ENCODE measurements at regions not wholly inside any gene's neighbourhood (a gene's known extent, or its start where the extent isn't known, plus 50 kb on each side); places are given as distances from the start of the nearest gene placed in this dataset.

DNA sequence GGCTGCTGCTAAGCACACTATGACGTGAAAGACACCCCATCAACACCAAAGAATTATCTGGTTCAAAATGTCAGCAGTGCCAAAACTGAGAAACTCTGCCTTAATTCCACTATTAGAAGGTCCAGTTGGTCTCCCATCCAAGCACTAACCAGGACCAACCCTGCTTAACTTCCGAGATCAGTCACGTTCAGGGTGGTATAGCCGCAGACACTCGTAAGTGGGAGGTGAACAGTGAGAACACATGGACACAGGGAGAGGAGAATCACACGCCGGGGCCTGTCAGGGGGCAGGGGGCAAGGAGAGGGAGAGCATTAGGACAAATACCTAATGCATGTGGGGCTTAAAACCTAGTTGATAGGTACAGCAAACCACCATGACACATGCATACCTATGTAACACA, 83.4 kb downstream of the C13orf42 start:
- Histone ChIP-seq H3K4me3 (ENCODE audit: low read depth, low read length) (no peak overlapping the region), H3K36me3 (ENCODE audit: control insufficient read depth, insufficient read depth, low read length) (no peaks in the 10 kb centered on the region), H3K27me3 (ENCODE audit: control insufficient read depth, insufficient read depth, low read length) (no peaks in the 10 kb centered on the region)
- DNase-seq (ENCODE audit: low read depth) (no peak), FAIRE-seq (no peak)
- TF ChIP-seq, protein P1, sequence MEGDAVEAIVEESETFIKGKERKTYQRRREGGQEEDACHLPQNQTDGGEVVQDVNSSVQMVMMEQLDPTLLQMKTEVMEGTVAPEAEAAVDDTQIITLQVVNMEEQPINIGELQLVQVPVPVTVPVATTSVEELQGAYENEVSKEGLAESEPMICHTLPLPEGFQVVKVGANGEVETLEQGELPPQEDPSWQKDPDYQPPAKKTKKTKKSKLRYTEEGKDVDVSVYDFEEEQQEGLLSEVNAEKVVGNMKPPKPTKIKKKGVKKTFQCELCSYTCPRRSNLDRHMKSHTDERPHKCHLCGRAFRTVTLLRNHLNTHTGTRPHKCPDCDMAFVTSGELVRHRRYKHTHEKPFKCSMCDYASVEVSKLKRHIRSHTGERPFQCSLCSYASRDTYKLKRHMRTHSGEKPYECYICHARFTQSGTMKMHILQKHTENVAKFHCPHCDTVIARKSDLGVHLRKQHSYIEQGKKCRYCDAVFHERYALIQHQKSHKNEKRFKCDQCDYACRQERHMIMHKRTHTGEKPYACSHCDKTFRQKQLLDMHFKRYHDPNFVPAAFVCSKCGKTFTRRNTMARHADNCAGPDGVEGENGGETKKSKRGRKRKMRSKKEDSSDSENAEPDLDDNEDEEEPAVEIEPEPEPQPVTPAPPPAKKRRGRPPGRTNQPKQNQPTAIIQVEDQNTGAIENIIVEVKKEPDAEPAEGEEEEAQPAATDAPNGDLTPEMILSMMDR (IDR thresholded peaks at IDR 0.05; ENCODE audit: insufficient read depth, low read length, severe bottlenecking): no peak

- no peak for DNase-seq (ENCODE audit: low read depth)
- H3K27me3 ChIP-seq (ENCODE audit: control insufficient read depth, insufficient read depth, low read length): no peaks in the 10 kb centered on the region
- no peak for FAIRE-seq
- TF ChIP-seq, protein P1 (IDR thresholded peaks at IDR 0.05; ENCODE audit: insufficient read depth, low read length, severe bottlenecking): no peak
- H3K36me3 ChIP-seq (ENCODE audit: control insufficient read depth, insufficient read depth, low read length): no peaks in the 10 kb centered on the region
- no peak overlapping the region for H3K4me3 ChIP-seq (ENCODE audit: low read depth, low read length)
Observed at GRCh38 chr13:51026016-51026415, 85.1 kb downstream of the C13orf42 start.

DNA sequence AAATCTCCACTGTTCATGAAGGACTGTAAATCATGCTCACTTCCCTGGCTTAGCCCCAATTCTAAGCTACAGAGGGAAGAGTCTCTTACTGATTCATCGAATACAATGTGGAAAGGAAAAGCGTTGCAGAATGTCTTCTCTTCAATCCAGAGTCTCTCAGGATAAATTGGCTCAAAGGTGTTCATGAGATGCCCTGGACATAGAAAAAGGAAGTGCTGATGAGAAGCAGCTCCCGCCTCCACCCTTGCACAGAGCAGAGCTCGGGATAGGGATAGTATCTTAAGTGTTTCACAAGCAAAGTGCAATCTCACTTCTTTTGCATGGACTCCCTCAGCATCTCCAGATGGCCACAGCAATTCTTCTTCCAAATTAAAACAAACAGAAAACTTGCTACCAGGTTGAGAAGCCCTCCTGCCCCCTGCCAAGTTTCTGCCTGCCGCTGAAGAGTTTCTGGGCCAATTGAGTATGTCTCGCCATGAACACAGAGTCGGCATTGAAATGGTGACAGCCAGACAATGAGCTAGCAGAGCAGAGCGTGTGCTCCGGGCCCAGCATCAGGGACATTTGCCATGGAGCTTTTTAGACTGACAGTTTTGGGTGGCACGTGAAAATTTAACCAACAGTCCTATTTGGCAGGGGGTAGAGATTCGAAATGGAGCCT, 85.7 kb downstream of the C13orf42 start:
- FAIRE-seq: no peak
- DNase-seq (ENCODE audit: low read depth): no peak
- TF ChIP-seq, protein P1 (IDR thresholded peaks at IDR 0.05; ENCODE audit: insufficient read depth, low read length, severe bottlenecking): no peak
- Histone ChIP-seq H3K36me3 (ENCODE audit: control insufficient read depth, insufficient read depth, low read length) (no peaks in the 10 kb centered on the region), H3K4me3 (ENCODE audit: low read depth, low read length) (no peak overlapping the region), H3K27me3 (ENCODE audit: control insufficient read depth, insufficient read depth, low read length) (peaks cover 2% of the 10 kb centered on the region)

DNA sequence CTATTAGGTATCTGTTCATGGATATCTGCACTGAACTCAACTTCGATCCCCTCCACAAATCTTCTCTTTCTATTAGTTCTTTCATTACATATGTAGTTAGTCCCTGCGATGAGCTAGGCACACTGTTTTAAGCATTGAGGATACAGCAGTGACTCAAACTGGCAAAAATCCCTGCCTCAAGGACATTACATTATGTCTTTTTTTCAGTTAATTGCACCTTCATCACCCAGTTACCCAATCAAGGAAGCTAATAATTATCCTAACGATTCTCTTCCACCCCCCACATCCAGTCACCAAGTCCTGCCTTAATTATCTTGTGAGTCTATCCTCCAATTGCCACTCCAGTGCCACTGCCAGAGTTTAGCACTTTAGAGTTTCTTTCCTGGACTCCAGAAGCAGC, 89.3 kb downstream of the C13orf42 start:
- H3K4me3 ChIP-seq (ENCODE audit: low read depth, low read length): no peak overlapping the region
- FAIRE-seq (no peak), DNase-seq (ENCODE audit: low read depth) (no peak)
- TF ChIP-seq, protein P1 (IDR thresholded peaks at IDR 0.05; ENCODE audit: insufficient read depth, low read length, severe bottlenecking): no peak
- peaks cover 2% of the 10 kb centered on the region for H3K27me3 ChIP-seq (ENCODE audit: control insufficient read depth, insufficient read depth, low read length)
- H3K36me3 ChIP-seq (ENCODE audit: control insufficient read depth, insufficient read depth, low read length): no peaks in the 10 kb centered on the region

DNA sequence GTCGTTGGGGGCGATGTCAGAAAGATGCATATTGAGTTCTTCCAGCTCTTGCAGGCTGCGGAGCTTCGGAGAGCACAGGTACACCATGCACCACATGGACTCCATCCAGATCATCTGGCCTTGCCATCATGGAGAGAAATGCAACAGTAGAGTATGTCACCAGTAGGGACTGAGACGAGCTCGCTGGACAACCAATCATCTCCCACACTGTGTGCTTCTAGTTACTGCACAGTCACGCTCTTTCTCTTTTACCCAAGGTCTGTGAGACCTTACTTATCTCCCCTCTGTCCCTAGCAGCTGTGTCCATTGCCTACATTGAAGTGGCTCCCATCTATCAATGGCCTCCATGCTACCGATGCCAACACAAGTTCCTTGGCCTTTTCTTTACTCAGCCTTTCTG, 90.5 kb downstream of the C13orf42 start:
- H3K4me3 ChIP-seq (ENCODE audit: low read depth, low read length): no peak overlapping the region
- no peaks in the 10 kb centered on the region for H3K36me3 ChIP-seq (ENCODE audit: control insufficient read depth, insufficient read depth, low read length)
- DNase-seq (ENCODE audit: low read depth) (no peak), FAIRE-seq (peak; percentile 80)
- peaks cover 2% of the 10 kb centered on the region for H3K27me3 ChIP-seq (ENCODE audit: control insufficient read depth, insufficient read depth, low read length)
- TF ChIP-seq, protein P1 (IDR thresholded peaks at IDR 0.05; ENCODE audit: insufficient read depth, low read length, severe bottlenecking): no peak

DNA sequence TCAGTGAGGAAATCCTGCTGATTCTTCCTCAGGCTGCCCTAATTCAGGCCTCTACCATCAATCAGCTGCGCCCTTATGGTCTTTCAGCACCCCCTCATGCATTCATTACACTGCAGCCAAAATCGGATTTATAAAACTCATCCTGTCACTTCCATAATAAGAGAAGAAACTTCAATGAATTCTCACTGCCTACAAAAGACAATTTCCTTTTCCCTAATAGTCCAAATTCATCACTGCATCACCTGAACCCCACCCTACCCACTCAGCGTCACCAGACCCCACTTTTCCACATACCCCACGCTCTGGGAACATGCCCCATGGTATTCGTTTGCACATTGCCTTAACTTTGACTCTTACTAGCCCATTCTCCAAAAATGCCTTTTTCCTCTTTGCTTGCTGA, 92.0 kb downstream of the C13orf42 start:
- H3K4me3 ChIP-seq (ENCODE audit: low read depth, low read length): no peak overlapping the region
- TF ChIP-seq, protein P1 (IDR thresholded peaks at IDR 0.05; ENCODE audit: insufficient read depth, low read length, severe bottlenecking): no peak
- FAIRE-seq (no peak), DNase-seq (ENCODE audit: low read depth) (no peak)
- H3K36me3 ChIP-seq (ENCODE audit: control insufficient read depth, insufficient read depth, low read length): no peaks in the 10 kb centered on the region
- H3K27me3 ChIP-seq (ENCODE audit: control insufficient read depth, insufficient read depth, low read length): peaks cover 2% of the 10 kb centered on the region
